OCI-LY7 (cell line): ENCODE measurements at regions not wholly inside any gene's neighbourhood (a gene's known extent, or its start where the extent isn't known, plus 50 kb on each side); places are given as distances from the start of the nearest gene placed in this dataset.

Source experiments
- EZH2phosphoT487 ChIP-seq: fragments of 200-600 bp; sonication (generic); IDR thresholded peaks from 2 replicates; pipeline ENCODE4 v1.6.1; 2018; ENCODE audit warnings: low read depth, borderline replicate concordance, mild to moderate bottlenecking, mixed run types, antibody characterized with exemption, low read length, moderate library complexity, mixed read lengths
- TF ChIP-seq, protein P1 (sequence below): fragments of 200-600 bp; sonication (generic); conservative IDR thresholded peaks from 2 replicates; pipeline ENCODE4 v1.5.1; 2014; ENCODE audit warnings: mild to moderate bottlenecking, antibody characterized with exemption, low read length, moderate library complexity, mixed read lengths

DNA sequence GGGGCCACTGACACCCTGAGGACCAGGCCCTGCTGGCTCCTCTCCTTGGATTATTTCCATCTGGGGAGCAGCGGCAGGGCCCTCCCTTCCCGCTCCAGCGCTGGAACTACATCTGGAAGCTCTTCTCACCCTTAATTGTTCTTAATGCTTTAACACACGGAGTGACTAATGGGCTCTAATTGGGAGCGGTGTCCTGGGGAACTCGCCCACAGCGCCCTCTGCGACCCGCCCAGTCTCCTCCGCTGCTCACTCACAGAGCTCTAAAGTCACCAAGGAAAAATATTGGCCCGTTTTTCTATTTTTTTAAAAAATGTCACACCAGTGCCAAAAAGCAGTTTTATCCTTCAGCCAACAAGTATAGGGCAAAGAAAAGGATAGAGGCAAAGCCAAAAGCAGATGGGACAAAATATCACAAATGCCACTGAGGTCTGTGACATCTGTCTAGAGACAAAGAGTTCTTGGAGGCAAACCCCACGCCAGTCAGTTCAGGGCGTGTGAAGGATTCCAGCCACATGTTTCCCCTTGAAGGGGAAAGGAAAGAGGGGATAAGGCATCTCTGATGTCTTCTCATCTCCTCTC is 134.7 kb downstream of the RBFOX3 start:
- TF ChIP-seq, protein P1, sequence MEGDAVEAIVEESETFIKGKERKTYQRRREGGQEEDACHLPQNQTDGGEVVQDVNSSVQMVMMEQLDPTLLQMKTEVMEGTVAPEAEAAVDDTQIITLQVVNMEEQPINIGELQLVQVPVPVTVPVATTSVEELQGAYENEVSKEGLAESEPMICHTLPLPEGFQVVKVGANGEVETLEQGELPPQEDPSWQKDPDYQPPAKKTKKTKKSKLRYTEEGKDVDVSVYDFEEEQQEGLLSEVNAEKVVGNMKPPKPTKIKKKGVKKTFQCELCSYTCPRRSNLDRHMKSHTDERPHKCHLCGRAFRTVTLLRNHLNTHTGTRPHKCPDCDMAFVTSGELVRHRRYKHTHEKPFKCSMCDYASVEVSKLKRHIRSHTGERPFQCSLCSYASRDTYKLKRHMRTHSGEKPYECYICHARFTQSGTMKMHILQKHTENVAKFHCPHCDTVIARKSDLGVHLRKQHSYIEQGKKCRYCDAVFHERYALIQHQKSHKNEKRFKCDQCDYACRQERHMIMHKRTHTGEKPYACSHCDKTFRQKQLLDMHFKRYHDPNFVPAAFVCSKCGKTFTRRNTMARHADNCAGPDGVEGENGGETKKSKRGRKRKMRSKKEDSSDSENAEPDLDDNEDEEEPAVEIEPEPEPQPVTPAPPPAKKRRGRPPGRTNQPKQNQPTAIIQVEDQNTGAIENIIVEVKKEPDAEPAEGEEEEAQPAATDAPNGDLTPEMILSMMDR: no peak
- no peak for TF ChIP-seq EZH2phosphoT487
